ENCODE measurements at regions not wholly inside any gene's neighbourhood (a gene's known extent, or its start where the extent isn't known, plus 50 kb on each side); places are given as distances from the start of the nearest gene placed in this dataset.

- TF ChIP-seq, protein P1, sequence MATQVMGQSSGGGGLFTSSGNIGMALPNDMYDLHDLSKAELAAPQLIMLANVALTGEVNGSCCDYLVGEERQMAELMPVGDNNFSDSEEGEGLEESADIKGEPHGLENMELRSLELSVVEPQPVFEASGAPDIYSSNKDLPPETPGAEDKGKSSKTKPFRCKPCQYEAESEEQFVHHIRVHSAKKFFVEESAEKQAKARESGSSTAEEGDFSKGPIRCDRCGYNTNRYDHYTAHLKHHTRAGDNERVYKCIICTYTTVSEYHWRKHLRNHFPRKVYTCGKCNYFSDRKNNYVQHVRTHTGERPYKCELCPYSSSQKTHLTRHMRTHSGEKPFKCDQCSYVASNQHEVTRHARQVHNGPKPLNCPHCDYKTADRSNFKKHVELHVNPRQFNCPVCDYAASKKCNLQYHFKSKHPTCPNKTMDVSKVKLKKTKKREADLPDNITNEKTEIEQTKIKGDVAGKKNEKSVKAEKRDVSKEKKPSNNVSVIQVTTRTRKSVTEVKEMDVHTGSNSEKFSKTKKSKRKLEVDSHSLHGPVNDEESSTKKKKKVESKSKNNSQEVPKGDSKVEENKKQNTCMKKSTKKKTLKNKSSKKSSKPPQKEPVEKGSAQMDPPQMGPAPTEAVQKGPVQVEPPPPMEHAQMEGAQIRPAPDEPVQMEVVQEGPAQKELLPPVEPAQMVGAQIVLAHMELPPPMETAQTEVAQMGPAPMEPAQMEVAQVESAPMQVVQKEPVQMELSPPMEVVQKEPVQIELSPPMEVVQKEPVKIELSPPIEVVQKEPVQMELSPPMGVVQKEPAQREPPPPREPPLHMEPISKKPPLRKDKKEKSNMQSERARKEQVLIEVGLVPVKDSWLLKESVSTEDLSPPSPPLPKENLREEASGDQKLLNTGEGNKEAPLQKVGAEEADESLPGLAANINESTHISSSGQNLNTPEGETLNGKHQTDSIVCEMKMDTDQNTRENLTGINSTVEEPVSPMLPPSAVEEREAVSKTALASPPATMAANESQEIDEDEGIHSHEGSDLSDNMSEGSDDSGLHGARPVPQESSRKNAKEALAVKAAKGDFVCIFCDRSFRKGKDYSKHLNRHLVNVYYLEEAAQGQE (IDR thresholded peaks at IDR 0.05; ENCODE audit: insufficient read depth in 1 of 2, low read depth in 2 of 2, low read length in 2 of 2): no peak
- TF ChIP-seq TAF1 (IDR thresholded peaks at IDR 0.05; ENCODE audit: borderline replicate concordance, insufficient read depth, low read length) (no peak), POLR2AphosphoS5 (IDR thresholded peaks at IDR 0.05; ENCODE audit: low read depth, low read length) (no peak), SIN3A (IDR thresholded peaks at IDR 0.05; ENCODE audit: borderline replicate concordance, insufficient read depth, low read length) (no peak), FOXP2 (optimal IDR thresholded peaks at IDR 0.05; ENCODE audit: borderline replicate concordance, extremely low read depth, extremely low read length, insufficient read depth) (no peak)
These were observed 231.0 kb downstream of the SNX18 start for GRCh38 chr5:54748527-54748926.

DNA sequence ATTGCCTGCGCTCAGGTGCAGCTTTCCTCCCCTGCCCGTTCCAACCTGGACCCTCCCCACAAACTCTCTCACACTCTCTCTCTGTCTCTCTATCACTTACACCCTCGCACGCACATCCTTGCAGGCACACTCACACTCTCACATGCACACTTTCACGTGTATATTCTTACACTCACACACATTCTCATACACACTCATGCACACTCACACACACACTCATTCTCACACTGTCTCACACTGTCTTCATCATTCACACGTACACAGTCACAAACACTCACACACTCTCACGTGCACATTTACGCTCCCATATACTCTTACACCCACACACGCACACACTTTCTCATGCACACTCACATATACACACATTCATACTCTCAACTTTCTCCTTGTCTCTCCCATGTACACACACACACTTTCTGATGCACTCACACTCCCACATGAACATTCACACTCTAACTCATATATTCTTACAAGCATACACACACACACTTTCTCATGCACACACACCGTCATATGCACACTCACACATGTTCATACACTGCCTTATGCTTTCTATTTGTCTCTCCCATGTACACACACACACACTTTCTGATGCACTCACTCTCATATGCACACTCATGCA is 229.3 kb downstream of the SNX18 start:
- TF ChIP-seq FOXP2 (optimal IDR thresholded peaks at IDR 0.05; ENCODE audit: borderline replicate concordance, extremely low read depth, extremely low read length, insufficient read depth): no peak
- TF ChIP-seq TAF1 (IDR thresholded peaks at IDR 0.05; ENCODE audit: borderline replicate concordance, insufficient read depth, low read length): no peak
- TF ChIP-seq POLR2AphosphoS5 (IDR thresholded peaks at IDR 0.05; ENCODE audit: low read depth, low read length): no peak
- TF ChIP-seq, protein P1 (IDR thresholded peaks at IDR 0.05; ENCODE audit: insufficient read depth in 1 of 2, low read depth in 2 of 2, low read length in 2 of 2): no peak
- TF ChIP-seq SIN3A (IDR thresholded peaks at IDR 0.05; ENCODE audit: borderline replicate concordance, insufficient read depth, low read length): no peak

GRCh38 chr5:54746346-54746745 is 228.8 kb downstream of the SNX18 start:
- TF ChIP-seq FOXP2 (optimal IDR thresholded peaks at IDR 0.05; ENCODE audit: borderline replicate concordance, extremely low read depth, extremely low read length, insufficient read depth) (no peak), TAF1 (IDR thresholded peaks at IDR 0.05; ENCODE audit: borderline replicate concordance, insufficient read depth, low read length) (no peak), SIN3A (IDR thresholded peaks at IDR 0.05; ENCODE audit: borderline replicate concordance, insufficient read depth, low read length) (no peak), POLR2AphosphoS5 (IDR thresholded peaks at IDR 0.05; ENCODE audit: low read depth, low read length) (no peak)
- TF ChIP-seq, protein P1 (IDR thresholded peaks at IDR 0.05; ENCODE audit: insufficient read depth in 1 of 2, low read depth in 2 of 2, low read length in 2 of 2): no peak

DNA sequence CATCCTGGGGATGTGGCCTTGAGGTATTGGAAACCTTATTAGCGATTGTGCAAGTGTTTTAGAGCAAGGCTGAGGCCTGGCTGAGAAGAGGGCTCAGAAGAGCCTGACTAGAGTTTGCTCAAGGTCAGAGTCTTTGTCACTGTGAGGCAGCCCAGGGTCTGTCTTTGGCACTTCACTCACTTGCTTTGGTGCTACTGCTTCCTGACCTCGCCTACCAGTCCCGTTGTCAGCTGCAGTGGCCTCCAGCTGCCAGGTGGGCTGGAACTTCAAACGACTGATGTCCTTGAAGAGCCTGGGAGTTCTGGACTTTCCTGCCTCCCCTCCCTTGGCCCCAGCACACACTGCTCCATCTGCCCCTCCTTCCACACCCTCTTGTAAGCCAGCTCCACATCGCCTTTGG is 228.0 kb downstream of the SNX18 start:
- no peak for TF ChIP-seq TAF1 (IDR thresholded peaks at IDR 0.05; ENCODE audit: borderline replicate concordance, insufficient read depth, low read length)
- TF ChIP-seq, protein P1 (IDR thresholded peaks at IDR 0.05; ENCODE audit: insufficient read depth in 1 of 2, low read depth in 2 of 2, low read length in 2 of 2): no peak
- TF ChIP-seq POLR2AphosphoS5 (IDR thresholded peaks at IDR 0.05; ENCODE audit: low read depth, low read length): no peak

Measured in PFSK-1 (cell line).